Hepatocyte (in vitro differentiated cells): ENCODE measurements at regions not wholly inside any gene's neighbourhood (a gene's known extent, or its start where the extent isn't known, plus 50 kb on each side); places are given as distances from the start of the nearest gene placed in this dataset.

Source experiments
- DNase-seq: peaks from one replicate; pipeline ENCODE4 v3.0.0-alpha.2; 2016; ENCODE audit warnings: low spot score
- H2AFZ ChIP-seq: fragments of 200-600 bp; sonication (generic); 2 replicates; pipeline ENCODE4 v1.6.0; 2016; ENCODE audit warnings: antibody characterized with exemption, mild to moderate bottlenecking
- H3K27ac ChIP-seq: fragments of 200-600 bp; sonication (generic); 2 replicates; pipeline ENCODE4 v1.5.1; 2016; ENCODE audit warnings: mild to moderate bottlenecking
- H3K27me3 ChIP-seq: fragments of 200-600 bp; sonication (generic); 2 replicates; pipeline ENCODE4 v1.6.1; 2016
- H3K36me3 ChIP-seq: fragments of 200-600 bp; sonication (generic); replicated peaks from 2 replicates; pipeline ENCODE4 v1.5.1; 2016; ENCODE audit warnings: low read depth; ENCODE audit not compliant: insufficient read depth
- H3K4me1 ChIP-seq: fragments of 200-600 bp; sonication (generic); 2 replicates; pipeline ENCODE4 v1.5.1; 2016; ENCODE audit warnings: mild to moderate bottlenecking, moderate library complexity; ENCODE audit not compliant: insufficient read depth
- H3K4me2 ChIP-seq: fragments of 200-600 bp; sonication (generic); 2 replicates; pipeline ENCODE4 v1.6.0; 2016
- H3K4me3 ChIP-seq: fragments of 200-600 bp; sonication (generic); 2 replicates; pipeline ENCODE4 v1.5.1; 2016; ENCODE audit warnings: mild to moderate bottlenecking
- H3K79me2 ChIP-seq: fragments of 200-600 bp; sonication (generic); 2 replicates; pipeline ENCODE4 v1.6.0; 2017; ENCODE audit warnings: mild to moderate bottlenecking
- H3K9me2 ChIP-seq: fragments of 200-600 bp; sonication (generic); replicated peaks from 2 replicates; pipeline ENCODE4 v1.6.0; 2017; ENCODE audit warnings: mild to moderate bottlenecking; ENCODE audit not compliant: insufficient read depth
- H3K9me3 ChIP-seq: fragments of 200-600 bp; sonication (generic); 2 replicates; pipeline ENCODE4 v1.5.1; 2016; ENCODE audit warnings: low read depth, mild to moderate bottlenecking
- H4K20me1 ChIP-seq: fragments of 200-600 bp; sonication (generic); 2 replicates; pipeline ENCODE4 v1.6.0; 2016; ENCODE audit warnings: mild to moderate bottlenecking; ENCODE audit not compliant: insufficient read depth, poor library complexity, severe bottlenecking
- CTCF ChIP-seq: fragments of 200-600 bp; sonication (generic); IDR thresholded peaks from 2 replicates; pipeline ENCODE4 v1.5.1; 2016; ENCODE audit warnings: antibody characterized with exemption, mild to moderate bottlenecking; ENCODE audit not compliant: poor library complexity
- EZH2 ChIP-seq: fragments of 200-600 bp; sonication (generic); IDR thresholded peaks from 2 replicates; pipeline ENCODE4 v1.6.1; 2016; ENCODE audit warnings: antibody characterized with exemption, mild to moderate bottlenecking, borderline replicate concordance
- EZH2phosphoT487 ChIP-seq: fragments of 200-600 bp; sonication (generic); IDR thresholded peaks from one replicate; pipeline ENCODE4 v1.6.1; 2018; ENCODE audit warnings: antibody characterized with exemption, mild to moderate bottlenecking, low read depth, moderate library complexity; ENCODE audit not compliant: unreplicated experiment, severe bottlenecking
- WGBS: methylation state at CpG from one replicate; pipeline ENCODE4 v1.1.6; 2016; ENCODE audit warnings: low lambda C conversion rate; ENCODE audit errors: missing lambda C conversion rate; 5-methylcytosine and 5-hydroxymethylcytosine counted together

DNA sequence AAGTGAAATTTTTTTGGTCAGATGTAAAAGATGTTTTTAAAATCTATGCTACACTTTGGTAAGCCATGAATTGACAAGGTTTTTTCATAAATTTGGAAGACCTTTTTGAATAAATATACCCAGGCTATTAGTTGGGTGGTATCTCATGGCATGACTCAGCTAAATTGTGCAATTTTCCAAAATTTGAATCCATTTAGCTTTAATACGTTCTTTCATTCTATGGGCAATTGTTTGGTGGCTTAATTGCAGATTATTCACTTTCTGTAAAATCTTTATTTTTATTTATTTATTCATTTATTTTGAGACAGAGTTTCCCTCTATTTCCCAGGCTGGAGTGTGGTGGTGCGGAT is 82.8 kb upstream of the TNRC6A start:
- no peaks in the 10 kb centered on the region for H3K9me2 ChIP-seq
- H3K36me3 ChIP-seq = no peaks in the 10 kb centered on the region
- H3K27ac ChIP-seq = peak overlapping the region; percentile 15
- no peak for DNase-seq
- no peak overlapping the region for H3K4me3 ChIP-seq
- TF ChIP-seq CTCF = no peak
- TF ChIP-seq EZH2 = no peak
- TF ChIP-seq EZH2phosphoT487 = no peak
- H3K4me1 ChIP-seq = no peaks in the 10 kb centered on the region
- H3K79me2 ChIP-seq = no peaks in the 10 kb centered on the region
- 83% methylated on average over 2 of the region's 2 CpGs for WGBS
- H3K9me3 ChIP-seq = no peaks in the 10 kb centered on the region
- no peak overlapping the region for H2AFZ ChIP-seq
- H3K27me3 ChIP-seq = no peaks in the 10 kb centered on the region
- no peaks in the 10 kb centered on the region for H4K20me1 ChIP-seq
- no peak overlapping the region for H3K4me2 ChIP-seq

DNA sequence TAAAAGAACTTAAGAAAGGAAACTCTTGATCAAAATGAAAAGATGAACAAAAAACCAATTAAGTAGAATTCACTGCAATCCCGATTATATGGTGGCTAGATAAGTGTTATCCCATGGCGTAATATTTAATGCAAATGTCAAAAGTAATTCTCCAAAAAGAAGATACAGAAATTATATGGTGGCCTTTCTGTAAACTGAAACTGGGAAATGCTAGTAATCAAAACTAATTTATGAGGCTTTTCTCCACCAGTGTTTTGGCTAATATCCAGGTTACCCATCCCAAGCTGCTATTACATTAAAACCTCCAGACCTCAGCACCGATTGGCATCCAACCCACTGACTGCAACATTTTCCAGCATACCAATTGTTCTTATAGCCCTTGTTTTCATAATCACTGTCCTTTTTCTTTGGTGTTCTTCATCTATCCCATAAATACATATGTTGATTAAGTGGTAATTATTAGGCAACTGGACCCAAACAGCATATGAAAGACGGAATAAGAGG is 77.2 kb upstream of the TNRC6A start:
- no peak for DNase-seq
- H3K79me2 ChIP-seq = no peaks in the 10 kb centered on the region
- WGBS = 66% methylated on average over 4 of the region's 4 CpGs
- H3K9me3 ChIP-seq = no peaks in the 10 kb centered on the region
- no peaks in the 10 kb centered on the region for H3K9me2 ChIP-seq
- no peak overlapping the region for H3K4me3 ChIP-seq
- H3K4me1 ChIP-seq = peaks cover 4% of the 10 kb centered on the region
- no peak for TF ChIP-seq EZH2
- no peak for TF ChIP-seq EZH2phosphoT487
- no peak for TF ChIP-seq CTCF
- H3K4me2 ChIP-seq = no peak overlapping the region
- no peaks in the 10 kb centered on the region for H3K36me3 ChIP-seq
- no peak overlapping the region for H3K27ac ChIP-seq
- H3K27me3 ChIP-seq = no peaks in the 10 kb centered on the region
- no peak overlapping the region for H2AFZ ChIP-seq
- H4K20me1 ChIP-seq = no peaks in the 10 kb centered on the region

GRCh38 chr16:24652803-24653202 is 76.6 kb upstream of the TNRC6A start:
- 30% methylated on average over 1 of the region's 1 CpG for WGBS

More at GRCh38 chr16:24652803-24653202, 76.6 kb upstream of the TNRC6A start:
- Histone ChIP-seq H3K4me3 (no peak overlapping the region), H3K4me2 (no peak overlapping the region), H3K27ac (no peak overlapping the region), H3K27me3 (no peaks in the 10 kb centered on the region), H3K79me2 (no peaks in the 10 kb centered on the region), H3K36me3 (no peaks in the 10 kb centered on the region), H3K4me1 (peaks cover 4% of the 10 kb centered on the region), H3K9me2 (no peaks in the 10 kb centered on the region), H4K20me1 (no peaks in the 10 kb centered on the region), H2AFZ (no peak overlapping the region), H3K9me3 (no peaks in the 10 kb centered on the region)
- no peak for DNase-seq
- no peak for TF ChIP-seq EZH2
- TF ChIP-seq CTCF = no peak
